HG03060 (cell line): ENCODE measurements at regions not wholly inside any gene's neighbourhood (a gene's known extent, or its start where the extent isn't known, plus 50 kb on each side); places are given as distances from the start of the nearest gene placed in this dataset.

Experiments used
- ATAC-seq: cut with Tn5 transposase; IDR thresholded peaks from one replicate; pipeline ENCODE4 v1.9.1; 2021; ENCODE audit warnings: low read depth, moderate number of reproducible peaks; ENCODE audit not compliant: unreplicated experiment

DNA sequence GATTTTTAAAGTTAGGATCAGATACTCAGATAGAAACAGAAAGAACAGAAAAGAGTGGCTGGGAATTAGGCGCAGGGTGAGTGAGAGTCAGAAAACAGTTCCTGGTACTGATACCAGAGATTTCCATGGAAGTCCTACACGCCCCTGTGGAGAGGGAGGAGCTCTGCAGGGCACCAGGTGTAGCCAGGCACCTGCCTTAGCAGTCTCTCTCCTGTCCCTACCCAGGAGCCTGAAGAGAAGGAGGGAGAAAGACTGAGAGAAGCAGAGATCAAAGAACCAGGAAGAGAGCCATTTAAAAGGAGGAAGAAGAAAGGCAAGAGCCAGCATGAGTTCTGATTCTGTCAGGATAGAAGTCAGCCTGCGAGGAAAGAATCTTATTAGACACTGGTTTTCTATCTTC is 65.0 kb downstream of the CBLN1 start:
- ATAC-seq: no peak

DNA sequence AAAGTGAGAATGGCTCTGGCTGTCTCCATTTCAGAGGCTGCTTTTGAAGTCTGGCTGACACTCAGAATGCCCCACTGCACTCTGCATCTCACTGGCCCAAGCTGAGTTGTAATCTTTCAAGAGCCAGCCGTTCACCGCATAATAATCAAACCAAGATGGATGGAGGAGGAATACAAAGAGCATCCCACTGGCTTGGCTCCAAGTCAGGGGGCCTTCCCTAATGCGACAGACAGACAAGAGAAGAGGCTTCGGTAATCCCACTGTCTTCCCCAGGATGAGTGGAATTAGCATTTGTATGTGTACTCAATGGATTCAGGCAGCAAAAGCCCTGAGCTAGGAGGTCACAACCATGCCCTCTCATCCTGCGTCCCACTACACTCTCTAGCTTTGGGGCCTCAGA is 68.0 kb downstream of the CBLN1 start:
- ATAC-seq: no peak

DNA sequence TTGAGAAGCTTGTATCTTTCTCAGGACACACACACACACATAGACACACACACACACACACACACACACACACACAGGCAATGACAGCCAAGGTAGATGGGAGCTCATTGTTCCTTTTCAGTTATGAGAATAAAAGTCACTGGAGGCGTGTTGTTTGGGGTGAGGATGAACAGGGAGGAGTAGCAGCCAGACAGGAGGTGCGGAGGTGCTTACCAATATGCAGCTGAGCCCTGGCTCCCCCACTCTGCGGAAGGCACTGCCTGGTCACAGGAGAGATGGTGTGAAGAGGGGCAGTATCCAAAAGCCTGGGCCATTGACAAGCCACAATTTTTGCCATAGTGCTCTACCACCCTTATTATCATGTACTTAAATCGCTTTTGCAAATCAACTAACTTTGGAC is 77.4 kb downstream of the CBLN1 start:
- ATAC-seq: no peak

DNA sequence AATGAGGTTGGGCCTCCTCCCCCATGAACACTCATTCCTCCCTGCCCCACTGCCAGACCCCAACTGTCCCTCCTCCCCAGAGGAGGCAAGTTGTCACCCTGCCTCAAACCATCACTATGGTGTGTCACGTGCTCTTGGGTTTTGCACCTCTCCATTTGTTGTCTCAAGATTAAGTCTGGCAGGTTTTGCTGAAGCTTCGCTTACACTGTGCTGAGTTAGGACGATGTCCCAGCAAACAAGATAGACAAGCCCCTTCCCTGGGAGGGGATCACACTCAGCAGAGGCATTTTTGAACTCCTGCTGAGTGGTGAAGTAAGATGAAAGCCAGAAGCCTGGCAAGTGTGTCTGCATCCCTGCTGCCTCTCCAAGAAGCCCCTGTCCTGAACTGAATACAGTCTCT is 78.3 kb downstream of the CBLN1 start:
- ATAC-seq: no peak

DNA sequence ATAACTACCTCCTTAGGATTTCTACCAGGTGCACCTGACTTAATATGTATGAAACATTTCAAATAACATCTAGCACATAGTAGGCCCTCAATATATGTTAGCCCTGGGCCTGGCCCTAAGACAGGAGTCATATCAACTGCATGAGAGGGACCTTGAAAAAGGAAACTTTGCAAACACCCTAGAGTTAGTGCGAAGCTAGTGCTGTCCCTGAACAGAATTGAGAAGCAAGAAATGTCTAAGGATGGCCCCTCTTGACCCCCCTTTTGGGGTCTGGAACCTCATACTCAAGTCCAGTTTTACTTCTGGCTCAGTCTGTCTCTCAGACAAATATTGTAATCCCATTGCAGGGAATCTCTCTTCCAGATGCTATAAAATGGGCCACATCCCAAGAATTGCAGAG is 80.5 kb downstream of the CBLN1 start:
- ATAC-seq: no peak

DNA sequence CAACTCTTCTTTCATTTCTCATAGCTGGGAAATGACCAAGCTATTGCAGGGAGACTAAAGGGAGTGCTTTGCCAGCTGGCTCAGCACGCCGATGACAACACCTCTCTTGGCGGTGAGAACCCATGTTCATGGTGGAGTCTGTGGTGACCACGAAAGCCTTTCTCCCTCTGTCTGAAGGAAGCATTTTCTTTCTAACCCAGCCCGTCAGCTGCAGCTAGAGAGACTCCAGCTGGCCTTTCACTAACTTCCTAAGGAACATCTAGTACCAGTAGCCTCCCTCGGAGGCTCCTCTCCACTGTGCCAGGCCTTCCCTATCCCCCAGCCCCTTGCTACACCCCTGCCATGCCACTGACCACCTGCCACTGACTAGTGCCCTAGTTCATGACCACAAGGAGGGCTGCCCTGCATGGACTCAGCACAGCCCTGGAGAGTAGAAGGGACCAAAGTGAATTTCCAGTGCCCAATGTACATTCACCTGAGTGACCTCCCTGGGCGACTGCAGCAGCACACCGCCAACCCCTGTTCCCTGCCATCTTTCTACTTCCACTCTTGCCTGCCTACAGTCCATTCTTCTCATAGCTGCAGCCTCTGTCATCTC is 81.3 kb downstream of the CBLN1 start:
- ATAC-seq: no peak

DNA sequence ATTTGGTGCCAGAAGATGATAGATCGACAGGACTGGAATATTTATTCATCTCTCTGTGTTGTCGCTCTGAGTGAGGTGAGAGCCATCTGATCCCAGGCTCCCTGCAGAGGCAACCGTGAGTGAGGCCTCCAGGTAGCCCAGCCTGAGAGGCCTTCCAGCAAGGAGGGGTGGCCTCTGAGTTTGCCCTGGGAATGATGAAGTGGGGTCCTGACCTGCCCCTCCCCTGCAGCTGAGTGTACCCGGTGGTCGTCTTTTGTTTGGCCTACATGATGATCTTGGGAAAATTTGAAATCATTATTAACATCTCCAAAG is 86.4 kb downstream of the CBLN1 start:
- no peak for ATAC-seq

DNA sequence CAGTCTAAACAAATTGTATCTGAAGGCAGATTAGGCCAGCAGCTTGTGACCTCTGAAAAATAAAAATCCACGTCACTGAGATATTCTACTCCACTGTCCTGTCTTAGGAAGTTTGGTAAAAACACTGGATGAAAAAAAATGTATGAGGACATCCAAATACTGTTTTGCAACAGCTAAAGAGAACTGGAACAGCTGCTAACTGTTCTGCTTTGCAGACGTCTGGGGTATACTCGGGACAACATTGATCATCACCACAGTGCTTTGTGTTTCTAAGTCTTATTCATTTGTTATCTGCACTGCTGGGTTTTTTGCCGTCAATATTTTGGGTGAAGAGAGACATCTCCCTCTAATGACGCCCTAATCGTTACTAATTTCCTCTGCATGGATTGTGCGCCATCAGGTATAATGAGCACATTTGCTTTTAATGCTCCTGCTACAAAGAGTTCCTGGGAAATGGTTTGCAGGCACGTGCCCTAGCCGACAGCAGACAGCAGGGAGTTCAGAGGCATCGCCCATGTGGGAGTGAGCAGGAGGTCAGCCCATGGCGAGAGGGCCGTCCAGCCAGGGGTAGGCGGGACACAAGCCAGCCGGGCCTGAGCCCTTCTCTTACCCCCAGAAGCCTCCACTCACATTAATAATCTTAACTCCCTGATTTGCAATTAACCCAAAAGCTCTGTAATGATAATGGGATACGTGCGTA is 87.0 kb downstream of the CBLN1 start:
- ATAC-seq: no peak

DNA sequence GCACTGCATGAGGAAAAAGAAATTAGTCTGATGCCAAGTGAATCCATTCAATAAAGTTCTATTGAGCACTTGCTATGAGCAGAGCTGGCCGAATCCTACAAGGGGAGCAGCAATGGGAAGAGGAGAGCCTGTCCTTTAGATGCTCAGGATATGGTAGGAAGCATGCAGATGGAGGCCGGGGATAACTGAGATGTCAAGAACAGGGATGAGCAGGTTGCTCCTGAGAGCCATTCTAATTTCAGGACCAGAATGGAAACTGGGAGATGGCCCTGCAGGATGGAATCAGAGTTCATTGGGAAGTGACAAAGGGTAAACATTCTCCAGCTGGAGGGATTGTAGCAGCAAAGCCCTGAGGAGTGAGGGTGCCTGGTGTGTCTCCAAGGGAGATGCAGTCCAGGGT is 88.0 kb downstream of the CBLN1 start:
- ATAC-seq: no peak

DNA sequence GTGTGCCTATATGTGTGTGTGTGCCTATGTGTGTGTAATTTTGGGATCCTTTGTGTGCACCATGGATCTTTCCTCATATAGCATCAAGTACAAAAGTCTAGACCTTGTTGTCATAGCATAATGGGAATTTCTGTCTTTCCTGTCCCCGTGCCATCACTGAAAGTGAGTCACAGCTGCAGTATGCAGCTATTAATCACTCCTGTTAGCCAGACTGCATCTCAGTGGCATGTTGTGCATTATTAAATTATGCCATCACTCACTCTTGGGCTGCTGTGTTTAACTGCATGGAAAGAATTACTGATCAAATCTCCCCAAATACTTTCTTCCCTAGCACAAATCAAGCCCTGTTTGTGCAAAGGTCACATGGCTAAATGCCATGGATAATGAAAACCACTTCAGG is 92.4 kb downstream of the CBLN1 start:
- no peak for ATAC-seq

DNA sequence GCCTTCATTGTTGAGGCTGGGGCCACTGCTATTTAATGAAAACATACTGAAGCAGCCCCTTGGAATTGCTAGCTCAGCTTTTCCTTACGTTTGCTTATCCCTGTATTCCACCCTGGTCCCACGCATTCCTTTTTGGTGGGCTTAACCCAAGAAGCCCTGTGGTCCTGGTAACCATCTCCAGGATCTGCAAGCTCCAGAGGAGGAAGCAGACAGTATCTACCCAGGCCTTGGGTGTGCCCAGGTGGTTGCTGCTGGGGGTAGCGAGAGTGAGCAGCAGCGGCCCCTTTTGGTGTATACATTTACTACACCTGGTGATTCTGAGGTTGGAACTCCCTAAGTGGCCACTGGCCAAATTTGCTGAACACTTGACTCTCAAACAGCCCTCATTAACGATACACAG is 97.7 kb downstream of the CBLN1 start:
- ATAC-seq: no peak

DNA sequence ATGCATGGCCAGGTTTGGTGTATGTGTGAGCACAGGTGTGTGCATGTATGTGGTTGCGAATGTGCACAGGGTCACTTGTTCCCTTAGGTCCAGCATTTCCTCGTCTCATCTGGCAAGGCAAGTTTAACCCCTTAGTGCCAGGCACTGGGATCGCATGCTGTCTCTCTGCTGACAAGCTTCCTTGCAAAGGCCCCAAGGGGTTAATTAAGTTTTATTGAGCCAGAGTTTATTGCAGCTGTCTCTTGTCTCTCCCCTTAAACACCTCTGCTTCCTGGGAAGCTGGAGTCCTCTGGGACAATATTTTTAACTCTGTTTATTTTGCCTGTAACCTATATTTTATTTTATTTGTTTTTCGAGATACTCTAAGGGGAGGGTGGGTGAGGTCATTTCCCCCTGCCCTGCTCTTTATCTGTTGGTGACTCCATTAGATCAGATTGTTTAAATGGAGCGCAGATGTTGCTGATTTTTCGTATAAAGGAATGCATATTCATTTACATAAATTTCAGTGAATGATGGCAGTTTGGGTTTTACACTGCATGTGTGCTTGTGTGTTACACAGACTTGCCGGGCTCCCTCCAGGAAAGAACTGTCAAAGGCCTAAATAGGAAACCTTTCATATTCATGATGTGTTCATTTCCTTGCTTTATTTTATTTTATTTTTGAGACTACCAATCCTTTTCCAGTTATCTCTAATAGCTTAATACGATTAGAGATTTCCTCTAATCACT is 99.7 kb downstream of the CBLN1 start:
- ATAC-seq: no peak

DNA sequence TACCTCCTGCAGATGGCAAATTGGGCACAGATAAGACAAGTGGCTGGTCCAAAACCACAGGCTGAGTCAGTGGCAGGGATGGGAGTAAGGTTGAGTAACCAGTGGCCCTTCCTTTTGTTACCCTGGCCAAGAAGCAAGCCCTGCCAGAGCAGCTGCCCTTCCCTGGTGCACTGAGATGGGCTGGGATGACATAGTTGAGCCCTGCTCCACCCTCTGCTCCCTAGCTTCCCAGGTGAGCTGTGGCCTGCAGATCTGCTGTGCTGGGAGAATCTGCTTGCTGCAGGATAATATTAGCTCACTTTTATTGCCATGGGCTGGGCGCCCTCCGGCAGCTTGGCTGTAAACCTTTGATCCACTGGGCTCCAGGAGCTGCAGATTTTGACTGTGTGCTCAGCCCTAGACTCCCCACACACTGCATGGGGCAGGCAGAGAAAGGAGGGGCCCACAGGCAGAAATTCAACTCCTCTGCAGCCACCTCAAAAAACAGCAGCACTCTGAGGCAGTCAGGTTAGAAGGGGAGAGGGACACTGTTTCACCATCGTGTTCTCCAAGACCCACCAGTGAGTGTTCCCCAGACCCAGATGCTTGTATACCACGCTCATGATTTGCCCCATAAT is 101.8 kb downstream of the CBLN1 start:
- ATAC-seq: no peak

DNA sequence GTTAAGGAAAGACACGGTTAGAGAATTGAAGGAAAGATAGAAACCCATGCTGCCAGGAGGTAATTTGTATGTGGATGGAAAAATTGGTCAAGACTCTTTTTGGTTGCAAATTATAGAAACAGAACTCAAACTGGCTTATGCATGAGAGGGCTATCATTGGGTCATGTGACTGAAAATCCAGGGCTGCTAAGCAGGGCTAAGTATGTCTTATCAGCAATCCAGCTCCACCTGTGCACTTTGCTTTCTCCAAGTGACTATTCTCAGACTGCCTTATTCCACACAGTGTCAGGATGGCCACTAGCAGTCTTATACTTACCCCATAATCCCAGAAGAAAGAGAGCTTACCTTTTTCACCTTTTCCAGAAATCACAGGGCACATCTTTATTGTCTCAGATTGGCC is 113.5 kb downstream of the CBLN1 start:
- no peak for ATAC-seq

DNA sequence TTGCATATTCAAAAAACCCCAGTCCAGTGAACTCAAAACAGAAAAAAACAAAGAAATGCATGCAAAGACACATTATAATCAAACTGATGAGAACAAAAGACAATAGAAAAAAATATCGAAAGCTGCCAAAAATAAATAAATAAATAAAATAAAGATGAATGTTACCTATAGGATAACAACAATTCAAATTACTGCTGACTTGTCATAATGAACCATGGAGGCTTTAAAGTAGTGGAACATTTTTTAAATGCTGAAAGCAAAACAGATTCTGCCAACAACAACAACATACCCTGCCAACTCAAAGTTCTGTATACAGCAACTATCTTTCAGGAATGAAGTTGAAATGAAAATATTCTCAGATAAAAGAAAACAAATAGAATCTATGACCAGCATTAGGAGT is 116.6 kb downstream of the CBLN1 start:
- no peak for ATAC-seq

DNA sequence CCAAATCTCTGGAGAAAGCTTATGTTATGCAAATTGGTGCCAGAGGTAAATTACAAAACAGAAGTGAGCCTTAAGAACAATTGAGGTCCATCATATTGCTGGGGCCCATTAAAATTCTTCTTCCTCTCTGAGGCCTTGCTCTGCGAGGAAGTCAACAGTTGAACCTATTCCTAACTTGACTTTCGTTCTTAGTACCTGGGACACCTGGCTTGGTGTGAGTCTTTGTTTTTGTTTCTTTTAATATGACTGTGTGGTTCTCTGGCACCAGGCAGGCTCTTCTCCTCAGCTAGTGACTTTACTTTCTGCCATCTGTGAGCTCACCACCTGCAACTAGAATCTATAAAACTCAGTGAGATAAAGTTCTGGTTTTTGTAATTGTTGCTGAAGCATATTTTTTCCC is 120.4 kb downstream of the CBLN1 start:
- no peak for ATAC-seq

DNA sequence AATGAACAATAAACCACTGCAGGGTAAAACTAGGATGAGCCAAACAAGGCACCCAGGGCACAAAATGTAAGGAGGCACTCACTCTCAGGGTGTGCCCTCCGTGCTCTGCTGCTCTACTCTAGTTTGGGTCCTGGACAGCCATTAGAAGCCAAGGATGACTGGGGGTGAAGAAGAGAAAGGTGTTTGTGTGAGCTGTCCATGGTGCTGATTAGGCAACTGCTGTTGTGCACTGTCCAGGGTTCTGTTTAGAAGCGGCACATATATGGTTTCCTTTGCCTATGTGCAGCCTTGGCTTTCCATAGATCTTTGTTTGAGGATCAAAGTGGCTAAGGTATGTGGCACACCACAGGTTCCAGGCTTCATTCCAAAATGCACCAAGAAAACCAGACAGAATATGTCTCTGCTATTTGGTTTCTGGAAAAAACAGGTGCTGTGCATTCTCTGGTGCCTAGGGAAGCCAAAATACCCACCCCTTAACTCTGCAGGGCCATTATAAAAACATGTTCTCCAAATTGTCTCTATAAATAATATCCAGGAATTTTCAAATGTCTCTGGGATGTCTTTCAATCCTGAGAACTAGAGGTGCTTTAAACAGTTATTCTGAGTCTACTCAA is 123.5 kb downstream of the CBLN1 start:
- no peak for ATAC-seq

DNA sequence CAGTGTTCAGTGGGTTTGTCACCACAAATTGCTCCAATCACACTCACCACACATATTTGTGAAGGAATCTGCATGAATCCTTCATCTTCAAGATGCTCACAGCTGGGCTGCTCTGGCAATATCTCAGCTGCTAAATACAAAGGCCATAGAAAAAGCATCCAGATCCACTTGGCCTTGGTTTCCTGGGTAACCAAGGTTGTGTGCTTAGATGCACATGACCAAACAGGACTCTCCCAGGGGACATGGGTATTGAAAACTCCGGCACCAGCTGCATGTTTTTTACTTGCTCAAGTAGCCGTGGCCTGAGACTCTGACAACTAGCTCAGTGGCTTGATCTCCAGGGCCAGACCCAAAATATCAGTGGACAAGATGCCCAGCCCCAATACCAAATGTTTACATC is 131.3 kb downstream of the CBLN1 start:
- ATAC-seq: no peak

DNA sequence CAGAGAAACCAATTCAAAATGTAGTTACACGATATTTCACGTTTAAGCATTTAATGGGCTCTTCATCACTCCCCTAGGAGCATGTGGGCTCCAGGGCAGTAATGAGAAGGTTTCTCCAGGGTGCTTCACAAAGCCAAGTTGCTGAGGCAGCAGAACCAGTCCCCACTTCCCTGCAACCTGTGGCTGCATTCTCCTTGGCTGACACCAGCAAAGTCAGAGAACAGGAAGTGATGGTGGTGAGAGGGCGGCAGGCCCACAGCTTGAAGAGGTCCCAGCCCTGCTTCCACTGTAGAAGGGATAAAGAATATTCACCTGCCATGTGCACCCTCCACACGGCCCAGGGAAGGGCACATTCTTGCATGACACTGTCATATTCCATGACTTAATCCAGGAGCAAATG is 133.2 kb downstream of the CBLN1 start:
- ATAC-seq: no peak

DNA sequence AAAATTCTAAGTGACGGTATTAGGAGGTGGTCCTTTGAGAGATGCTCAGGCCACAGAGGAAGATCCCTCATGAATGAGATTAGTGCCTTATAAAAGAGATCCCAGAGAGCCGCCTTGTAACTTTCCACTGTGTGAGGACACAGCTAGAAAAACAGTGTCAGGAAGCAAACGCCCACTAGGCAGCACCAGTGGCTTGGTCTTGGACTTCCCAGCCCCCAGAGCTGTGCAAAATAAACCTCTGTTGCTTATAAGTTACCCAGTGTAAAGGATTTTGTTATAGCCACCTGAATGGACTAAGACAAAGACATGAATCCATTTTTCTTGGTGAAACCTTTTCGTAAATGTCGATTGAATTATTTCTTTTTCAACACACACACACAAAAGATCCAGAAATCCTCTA is 141.0 kb downstream of the CBLN1 start:
- no peak for ATAC-seq

DNA sequence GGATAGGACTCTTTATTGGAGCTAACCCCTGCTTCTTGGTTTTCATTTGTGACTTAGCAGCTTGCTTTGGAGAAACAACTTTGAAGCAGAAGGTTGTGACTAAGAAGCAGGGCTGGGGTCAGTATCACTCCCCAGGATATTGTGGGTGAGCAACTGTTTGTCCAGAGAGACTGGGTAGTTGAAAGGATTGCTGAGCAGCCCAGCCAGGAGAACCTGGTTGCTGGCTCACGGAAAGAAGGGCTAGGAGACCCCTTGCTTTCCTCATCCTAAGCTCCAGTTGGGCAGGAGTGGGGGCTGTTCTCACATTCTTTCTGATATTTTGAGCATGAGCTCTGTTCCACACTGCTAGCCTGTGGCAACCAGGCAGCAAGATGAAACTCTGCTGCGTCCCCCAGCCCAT is 151.2 kb downstream of the CBLN1 start:
- ATAC-seq: no peak
